ENCODE measurements at regions not wholly inside any gene's neighbourhood (a gene's known extent, or its start where the extent isn't known, plus 50 kb on each side); places are given as distances from the start of the nearest gene placed in this dataset.

DNA sequence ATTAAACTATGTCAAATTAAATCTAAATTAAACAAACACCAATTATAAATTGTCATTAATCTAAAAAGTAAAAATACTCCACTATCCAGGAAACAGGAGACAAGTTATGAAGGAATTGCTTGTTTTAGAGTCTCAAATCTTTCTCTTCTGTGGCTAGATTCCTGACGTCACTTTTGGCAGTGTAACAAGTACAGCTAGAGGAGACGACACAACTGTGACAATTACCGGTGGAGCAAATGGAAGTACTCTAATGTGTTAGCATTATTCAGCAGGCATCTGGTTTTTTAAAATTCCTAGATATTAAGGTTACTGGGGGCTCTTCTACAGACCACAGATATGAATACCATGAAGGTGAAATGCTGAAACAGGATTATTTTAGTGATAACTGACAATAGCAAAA, 1042.7 kb downstream of the EPHA7 start:
- Histone ChIP-seq H3K36me3 (replicated peaks in 1 of 2; ENCODE audit: control insufficient read depth in 1 of 2, insufficient read depth in 2 of 2, low read length in 2 of 2) (no peaks in the 10 kb centered on the region), H3K4me1 (ENCODE audit: control insufficient read depth in 1 of 2, insufficient read depth in 2 of 2, low read length in 2 of 2) (no peaks in the 10 kb centered on the region), H2AFZ (ENCODE audit: insufficient read depth, low read depth, low read length, poor library complexity, severe bottlenecking) (no peak overlapping the region), H3K9ac (ENCODE audit: insufficient read depth, low read length, poor library complexity, severe bottlenecking) (no peak overlapping the region), H3K27ac (ENCODE audit: low read depth in 1 of 2, low read length in 2 of 2) (no peak overlapping the region), H3K4me2 (replicated peaks; ENCODE audit: extremely low read depth, low read length, poor library complexity, severe bottlenecking) (no peak overlapping the region), H3K27me3 (ENCODE audit: control insufficient read depth in 2 of 2, insufficient read depth in 2 of 2, low read length in 2 of 2) (no peaks in the 10 kb centered on the region), H3K4me3 (replicated peaks in 1 of 3; ENCODE audit: low read depth in 2 of 3, low read length in 3 of 3) (no peak overlapping the region), H4K20me1 (ENCODE audit: insufficient read depth, low read length) (no peaks in the 10 kb centered on the region), H3K79me2 (ENCODE audit: insufficient read depth, low read length) (no peaks in the 10 kb centered on the region), H3K9me3 (replicated peaks in 1 of 2; ENCODE audit: control insufficient read depth in 1 of 2, insufficient read depth in 1 of 2, low read length in 2 of 2) (no peaks in the 10 kb centered on the region)
- WGBS (ENCODE audit: insufficient coverage): 83% methylated on average over 1 of the region's 3 CpGs
- no peak overlapping the region for H3K27ac Mint-ChIP-seq
- H3K4me3 Mint-ChIP-seq: no peak overlapping the region
- H3K27me3 Mint-ChIP-seq (ENCODE audit: low read depth in 3 of 3): no peaks in the 10 kb centered on the region
- H3K9me3 Mint-ChIP-seq: no peaks in the 10 kb centered on the region
- DNase-seq: no peak
- H3K4me1 Mint-ChIP-seq: no peaks in the 10 kb centered on the region
- intact Hi-C loops (cut with micrococcal nuclease): no loop called here
- TF ChIP-seq, protein P1, sequence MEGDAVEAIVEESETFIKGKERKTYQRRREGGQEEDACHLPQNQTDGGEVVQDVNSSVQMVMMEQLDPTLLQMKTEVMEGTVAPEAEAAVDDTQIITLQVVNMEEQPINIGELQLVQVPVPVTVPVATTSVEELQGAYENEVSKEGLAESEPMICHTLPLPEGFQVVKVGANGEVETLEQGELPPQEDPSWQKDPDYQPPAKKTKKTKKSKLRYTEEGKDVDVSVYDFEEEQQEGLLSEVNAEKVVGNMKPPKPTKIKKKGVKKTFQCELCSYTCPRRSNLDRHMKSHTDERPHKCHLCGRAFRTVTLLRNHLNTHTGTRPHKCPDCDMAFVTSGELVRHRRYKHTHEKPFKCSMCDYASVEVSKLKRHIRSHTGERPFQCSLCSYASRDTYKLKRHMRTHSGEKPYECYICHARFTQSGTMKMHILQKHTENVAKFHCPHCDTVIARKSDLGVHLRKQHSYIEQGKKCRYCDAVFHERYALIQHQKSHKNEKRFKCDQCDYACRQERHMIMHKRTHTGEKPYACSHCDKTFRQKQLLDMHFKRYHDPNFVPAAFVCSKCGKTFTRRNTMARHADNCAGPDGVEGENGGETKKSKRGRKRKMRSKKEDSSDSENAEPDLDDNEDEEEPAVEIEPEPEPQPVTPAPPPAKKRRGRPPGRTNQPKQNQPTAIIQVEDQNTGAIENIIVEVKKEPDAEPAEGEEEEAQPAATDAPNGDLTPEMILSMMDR (IDR thresholded peaks at IDR 0.05): no peak
- no peaks in the 10 kb centered on the region for H3K36me3 Mint-ChIP-seq

DNA sequence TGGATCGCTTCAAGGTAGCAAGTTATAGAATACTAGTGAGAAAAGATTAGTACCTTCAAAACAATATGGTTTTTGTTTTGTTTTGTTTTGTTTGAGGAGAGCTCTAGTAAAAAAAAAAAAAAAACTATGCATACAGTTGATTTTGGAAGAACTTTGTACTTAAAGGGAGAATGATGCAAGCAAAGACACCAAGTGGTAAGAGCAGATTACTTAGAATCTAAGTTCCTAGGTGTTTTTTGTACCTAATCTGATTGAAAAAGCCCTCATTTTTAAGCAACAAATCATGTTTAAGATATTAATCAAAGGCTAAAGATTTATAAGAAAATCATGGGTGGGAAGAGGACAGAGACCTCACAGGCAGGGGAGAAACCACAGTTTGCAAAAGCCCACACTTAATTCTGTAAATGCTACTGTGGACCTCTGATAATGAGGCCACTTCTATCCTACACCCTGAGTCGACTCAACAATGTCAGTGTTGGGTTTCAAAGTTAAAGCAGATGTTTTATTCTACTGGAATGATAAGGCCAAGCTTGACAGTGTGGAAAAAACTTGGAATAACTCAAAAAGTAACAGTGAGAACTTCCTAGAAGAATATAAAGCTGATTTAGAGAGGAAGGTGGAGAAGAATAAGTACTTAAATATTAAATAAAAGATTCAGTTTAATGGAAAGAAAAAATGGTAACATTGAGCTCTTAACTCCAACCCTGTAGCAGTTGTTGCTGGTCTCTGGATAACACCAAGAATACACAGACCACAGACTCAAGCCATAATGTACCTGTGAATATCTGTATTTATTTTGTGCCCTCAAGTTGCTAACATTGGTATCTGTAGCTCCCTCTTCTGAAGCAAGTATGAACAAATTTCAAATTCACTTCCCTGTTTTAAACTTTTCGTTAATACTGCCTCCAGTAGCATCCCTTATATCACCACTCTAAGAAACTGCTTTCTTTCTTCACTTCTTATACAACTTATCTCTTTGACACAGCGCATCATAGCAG, 1047.8 kb downstream of the EPHA7 start:
- Histone ChIP-seq H4K20me1 (ENCODE audit: insufficient read depth, low read length) (no peaks in the 10 kb centered on the region), H3K79me2 (ENCODE audit: insufficient read depth, low read length) (no peaks in the 10 kb centered on the region), H3K27me3 (ENCODE audit: control insufficient read depth in 2 of 2, insufficient read depth in 2 of 2, low read length in 2 of 2) (no peaks in the 10 kb centered on the region), H3K4me2 (replicated peaks; ENCODE audit: extremely low read depth, low read length, poor library complexity, severe bottlenecking) (no peak overlapping the region), H3K4me1 (ENCODE audit: control insufficient read depth in 1 of 2, insufficient read depth in 2 of 2, low read length in 2 of 2) (no peaks in the 10 kb centered on the region), H2AFZ (ENCODE audit: insufficient read depth, low read depth, low read length, poor library complexity, severe bottlenecking) (no peak overlapping the region), H3K9ac (ENCODE audit: insufficient read depth, low read length, poor library complexity, severe bottlenecking) (no peak overlapping the region), H3K4me3 (replicated peaks in 1 of 3; ENCODE audit: low read depth in 2 of 3, low read length in 3 of 3) (no peak overlapping the region), H3K36me3 (replicated peaks in 1 of 2; ENCODE audit: control insufficient read depth in 1 of 2, insufficient read depth in 2 of 2, low read length in 2 of 2) (no peaks in the 10 kb centered on the region), H3K27ac (ENCODE audit: low read depth in 1 of 2, low read length in 2 of 2) (no peak overlapping the region), H3K9me3 (replicated peaks in 1 of 2; ENCODE audit: control insufficient read depth in 1 of 2, insufficient read depth in 1 of 2, low read length in 2 of 2) (no peaks in the 10 kb centered on the region)
- H3K4me3 Mint-ChIP-seq: no peak overlapping the region
- H3K27me3 Mint-ChIP-seq (ENCODE audit: low read depth in 3 of 3): no peaks in the 10 kb centered on the region
- 87% methylated on average over 2 of the region's 4 CpGs for WGBS (ENCODE audit: insufficient coverage)
- peaks cover 0 to 2% (median 0%) of the 10 kb centered on the region in 7 donors for H3K9me3 Mint-ChIP-seq
- H3K4me1 Mint-ChIP-seq: no peaks in the 10 kb centered on the region
- H3K36me3 Mint-ChIP-seq: no peaks in the 10 kb centered on the region
- no peak overlapping the region for H3K27ac Mint-ChIP-seq
- DNase-seq: no peak
- intact Hi-C loops (cut with micrococcal nuclease): no loop called here
- TF ChIP-seq, protein P1 (IDR thresholded peaks at IDR 0.05): no peak
